ENCODE measurements at regions not wholly inside any gene's neighbourhood (a gene's known extent, or its start where the extent isn't known, plus 50 kb on each side); places are given as distances from the start of the nearest gene placed in this dataset.

DNA sequence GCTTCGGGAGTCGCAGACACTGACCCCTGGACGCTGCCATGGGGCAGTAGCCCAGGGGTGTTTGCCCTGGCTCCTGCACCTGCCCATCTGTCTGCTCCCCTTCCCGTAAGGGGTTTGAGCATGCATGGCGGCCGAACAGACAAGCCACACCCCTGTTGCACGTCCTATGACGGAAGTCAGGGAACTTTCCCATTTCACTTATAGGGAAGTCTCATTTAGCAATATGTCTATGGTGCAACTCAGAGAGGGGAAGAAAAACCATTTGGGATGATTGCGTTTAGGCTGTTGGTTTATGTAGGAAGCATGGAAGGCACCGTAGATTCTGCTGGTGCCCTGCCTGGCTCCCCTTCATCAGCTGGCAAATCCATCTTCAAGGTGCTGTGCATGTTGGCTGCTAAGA, 112.5 kb downstream of the HAPSTR1 start:
- no peak for TF ChIP-seq GATA2 (IDR thresholded peaks at IDR 0.05; ENCODE audit: low read depth, low read length)
- no peak for TF ChIP-seq GATA3 (IDR thresholded peaks at IDR 0.05; ENCODE audit: low read depth, low read length)

Measured in SH-SY5Y (cell line).